ENCODE measurements at regions not wholly inside any gene's neighbourhood (a gene's known extent, or its start where the extent isn't known, plus 50 kb on each side); places are given as distances from the start of the nearest gene placed in this dataset.

GRCh38 chr15:93835344-93835743 is 396.0 kb upstream of the MCTP2 start:
- Histone ChIP-seq H3K4me3 (no peak overlapping the region), H3K27me3 (no peaks in the 10 kb centered on the region), H3K9me3 (no peaks in the 10 kb centered on the region), H3K27ac (no peak overlapping the region), H3K4me1 (no peaks in the 10 kb centered on the region), H3K36me3 (replicated peaks in 1 of 2; ENCODE audit: insufficient read depth in 1 of 2, low read depth in 2 of 2) (no peaks in the 10 kb centered on the region)
- TF ChIP-seq, protein P1, sequence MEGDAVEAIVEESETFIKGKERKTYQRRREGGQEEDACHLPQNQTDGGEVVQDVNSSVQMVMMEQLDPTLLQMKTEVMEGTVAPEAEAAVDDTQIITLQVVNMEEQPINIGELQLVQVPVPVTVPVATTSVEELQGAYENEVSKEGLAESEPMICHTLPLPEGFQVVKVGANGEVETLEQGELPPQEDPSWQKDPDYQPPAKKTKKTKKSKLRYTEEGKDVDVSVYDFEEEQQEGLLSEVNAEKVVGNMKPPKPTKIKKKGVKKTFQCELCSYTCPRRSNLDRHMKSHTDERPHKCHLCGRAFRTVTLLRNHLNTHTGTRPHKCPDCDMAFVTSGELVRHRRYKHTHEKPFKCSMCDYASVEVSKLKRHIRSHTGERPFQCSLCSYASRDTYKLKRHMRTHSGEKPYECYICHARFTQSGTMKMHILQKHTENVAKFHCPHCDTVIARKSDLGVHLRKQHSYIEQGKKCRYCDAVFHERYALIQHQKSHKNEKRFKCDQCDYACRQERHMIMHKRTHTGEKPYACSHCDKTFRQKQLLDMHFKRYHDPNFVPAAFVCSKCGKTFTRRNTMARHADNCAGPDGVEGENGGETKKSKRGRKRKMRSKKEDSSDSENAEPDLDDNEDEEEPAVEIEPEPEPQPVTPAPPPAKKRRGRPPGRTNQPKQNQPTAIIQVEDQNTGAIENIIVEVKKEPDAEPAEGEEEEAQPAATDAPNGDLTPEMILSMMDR (IDR thresholded peaks at IDR 0.05) = no peak
- no peak for TF ChIP-seq POLR2A (IDR thresholded peaks at IDR 0.05)
- no peak for ATAC-seq
- 63 to 77% methylated on average over 2 of the region's 2 CpGs for WGBS, 2 donors
- intact Hi-C loops (cut with DNase I) = no loop called here
- DNase-seq = no peak

DNA sequence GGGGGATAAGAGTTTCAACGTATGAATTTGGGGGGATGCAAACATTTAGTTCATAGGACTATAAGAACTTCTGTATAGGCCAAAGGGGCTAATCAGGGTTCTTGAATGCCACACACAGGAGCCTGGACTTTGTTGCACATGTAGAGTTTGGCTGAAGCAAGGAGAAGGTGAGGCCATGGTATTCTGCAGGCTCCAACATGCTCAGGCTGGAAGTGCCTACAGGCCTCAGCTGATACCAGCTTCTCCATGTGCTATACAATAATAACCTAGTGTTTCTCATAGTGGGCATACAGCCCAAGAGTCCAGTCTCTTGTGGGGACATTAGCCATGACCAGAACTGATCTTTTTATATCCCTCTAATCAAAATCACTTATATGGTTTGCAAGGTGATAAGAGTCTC is 399.7 kb upstream of the MCTP2 start:
- H3K4me3 ChIP-seq = no peak overlapping the region
- 65 to 82% methylated on average over 1 of the region's 1 CpG for WGBS, 2 donors
- ATAC-seq (no peak), DNase-seq (no peak)
- no peaks in the 10 kb centered on the region for H3K9me3 ChIP-seq
- no peaks in the 10 kb centered on the region for H3K4me1 ChIP-seq
- H3K36me3 ChIP-seq (replicated peaks in 1 of 2; ENCODE audit: insufficient read depth in 1 of 2, low read depth in 2 of 2) = no peaks in the 10 kb centered on the region
- H3K27ac ChIP-seq = no peak overlapping the region
- no peak for TF ChIP-seq POLR2A (IDR thresholded peaks at IDR 0.05)
- TF ChIP-seq, protein P1 (IDR thresholded peaks at IDR 0.05) = no peak
- intact Hi-C loops (cut with DNase I) = no loop called here
- H3K27me3 ChIP-seq = no peaks in the 10 kb centered on the region

DNA sequence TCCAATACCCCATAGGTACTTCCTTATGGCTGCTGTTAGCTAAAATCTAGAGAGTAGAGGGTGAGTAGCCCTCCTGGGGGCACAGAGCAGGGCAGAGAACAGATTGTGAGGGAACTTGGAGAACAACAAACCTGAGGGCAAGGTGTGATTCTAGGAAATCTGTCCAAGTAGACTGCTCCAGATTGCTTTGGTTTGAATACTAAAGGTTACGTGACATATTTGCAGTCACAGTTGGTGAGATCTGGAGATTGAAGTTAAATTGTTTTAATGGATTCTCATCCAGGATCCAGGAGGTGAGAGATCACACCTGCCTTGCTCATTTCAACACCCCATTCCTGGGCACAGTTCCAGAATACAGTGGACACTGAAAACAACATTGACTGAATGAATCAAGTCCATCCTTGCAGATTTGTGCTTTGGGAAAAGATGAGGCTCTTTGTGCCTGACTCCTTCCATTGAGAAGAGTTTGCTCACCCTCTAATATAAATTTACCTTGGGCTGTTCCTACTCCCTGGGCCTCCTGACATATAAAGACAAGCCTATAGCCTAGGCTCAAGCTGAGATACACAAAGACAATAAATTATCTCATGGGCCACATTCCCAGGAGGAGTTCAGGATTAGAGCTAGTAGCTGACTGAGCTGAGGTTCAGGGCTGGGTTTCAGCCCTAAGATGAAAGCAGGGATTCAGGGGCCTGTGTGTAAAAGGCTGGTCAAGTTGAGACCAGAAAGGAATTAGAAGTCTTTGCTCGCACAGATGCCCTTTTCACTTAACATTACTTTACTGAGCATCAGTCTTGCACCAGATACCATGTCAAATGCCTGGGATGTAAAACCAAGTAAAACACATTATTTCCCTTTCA is 400.9 kb upstream of the MCTP2 start:
- TF ChIP-seq, protein P1 (IDR thresholded peaks at IDR 0.05) = no peak
- no peaks in the 10 kb centered on the region for H3K9me3 ChIP-seq
- H3K27ac ChIP-seq = no peak overlapping the region
- 87 to 92% methylated on average over 2 of the region's 2 CpGs for WGBS, 2 donors
- no peak for ATAC-seq
- no peak for DNase-seq
- no peaks in the 10 kb centered on the region for H3K36me3 ChIP-seq (replicated peaks in 1 of 2; ENCODE audit: insufficient read depth in 1 of 2, low read depth in 2 of 2)
- no peaks in the 10 kb centered on the region for H3K4me1 ChIP-seq
- intact Hi-C loops (cut with DNase I) = no loop called here
- no peaks in the 10 kb centered on the region for H3K27me3 ChIP-seq
- H3K4me3 ChIP-seq = no peak overlapping the region

- ATAC-seq = peak; percentile 58
- Histone ChIP-seq H3K27ac (no peak overlapping the region), H3K27me3 (no peaks in the 10 kb centered on the region)
These were observed 402.1 kb upstream of the MCTP2 start for GRCh38 chr15:93829115-93829870.

More at GRCh38 chr15:93829115-93829870, 402.1 kb upstream of the MCTP2 start:
- intact Hi-C loops (cut with DNase I) = no loop called here
- no peaks in the 10 kb centered on the region for H3K4me1 ChIP-seq
- H3K36me3 ChIP-seq (replicated peaks in 1 of 2; ENCODE audit: insufficient read depth in 1 of 2, low read depth in 2 of 2) = no peaks in the 10 kb centered on the region
- H3K9me3 ChIP-seq = no peaks in the 10 kb centered on the region
- H3K4me3 ChIP-seq = no peak overlapping the region
- TF ChIP-seq POLR2A (IDR thresholded peaks at IDR 0.05) = no peak
- TF ChIP-seq, protein P1 (IDR thresholded peaks at IDR 0.05) = no peak
- WGBS, 2 donors = 63 to 65% methylated on average over 10 of the region's 10 CpGs
- DNase-seq = peak in 1 of 4 donors; percentile 29
